ENCODE measurements at regions not wholly inside any gene's neighbourhood (a gene's known extent, or its start where the extent isn't known, plus 50 kb on each side); places are given as distances from the start of the nearest gene placed in this dataset.

DNA sequence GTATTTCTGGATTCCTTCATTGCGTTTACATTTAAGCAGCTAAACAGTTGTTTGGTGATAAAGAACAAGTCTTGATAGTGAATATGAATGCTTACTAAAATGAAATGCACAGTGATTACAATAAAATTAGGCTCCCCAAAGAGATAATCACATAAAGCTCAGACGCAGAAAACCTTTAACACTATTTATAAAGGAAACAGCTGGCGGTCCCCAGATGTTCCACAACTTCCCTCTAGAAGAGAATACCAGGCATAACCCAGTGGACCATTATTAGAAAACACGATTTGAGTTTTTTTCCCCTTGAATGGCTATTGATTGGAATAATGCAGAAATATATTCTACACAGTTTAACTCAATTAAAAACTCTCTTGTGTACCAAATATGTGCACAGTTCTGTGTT lies 573.2 kb downstream of the DIPK2A start:
- TF ChIP-seq, protein P1, sequence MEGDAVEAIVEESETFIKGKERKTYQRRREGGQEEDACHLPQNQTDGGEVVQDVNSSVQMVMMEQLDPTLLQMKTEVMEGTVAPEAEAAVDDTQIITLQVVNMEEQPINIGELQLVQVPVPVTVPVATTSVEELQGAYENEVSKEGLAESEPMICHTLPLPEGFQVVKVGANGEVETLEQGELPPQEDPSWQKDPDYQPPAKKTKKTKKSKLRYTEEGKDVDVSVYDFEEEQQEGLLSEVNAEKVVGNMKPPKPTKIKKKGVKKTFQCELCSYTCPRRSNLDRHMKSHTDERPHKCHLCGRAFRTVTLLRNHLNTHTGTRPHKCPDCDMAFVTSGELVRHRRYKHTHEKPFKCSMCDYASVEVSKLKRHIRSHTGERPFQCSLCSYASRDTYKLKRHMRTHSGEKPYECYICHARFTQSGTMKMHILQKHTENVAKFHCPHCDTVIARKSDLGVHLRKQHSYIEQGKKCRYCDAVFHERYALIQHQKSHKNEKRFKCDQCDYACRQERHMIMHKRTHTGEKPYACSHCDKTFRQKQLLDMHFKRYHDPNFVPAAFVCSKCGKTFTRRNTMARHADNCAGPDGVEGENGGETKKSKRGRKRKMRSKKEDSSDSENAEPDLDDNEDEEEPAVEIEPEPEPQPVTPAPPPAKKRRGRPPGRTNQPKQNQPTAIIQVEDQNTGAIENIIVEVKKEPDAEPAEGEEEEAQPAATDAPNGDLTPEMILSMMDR (IDR thresholded peaks at IDR 0.05; ENCODE audit: low read depth, low read length, missing input control) = no peak
- TF ChIP-seq YY1 (IDR thresholded peaks at IDR 0.05) = no peak
- TF ChIP-seq, protein P2, sequence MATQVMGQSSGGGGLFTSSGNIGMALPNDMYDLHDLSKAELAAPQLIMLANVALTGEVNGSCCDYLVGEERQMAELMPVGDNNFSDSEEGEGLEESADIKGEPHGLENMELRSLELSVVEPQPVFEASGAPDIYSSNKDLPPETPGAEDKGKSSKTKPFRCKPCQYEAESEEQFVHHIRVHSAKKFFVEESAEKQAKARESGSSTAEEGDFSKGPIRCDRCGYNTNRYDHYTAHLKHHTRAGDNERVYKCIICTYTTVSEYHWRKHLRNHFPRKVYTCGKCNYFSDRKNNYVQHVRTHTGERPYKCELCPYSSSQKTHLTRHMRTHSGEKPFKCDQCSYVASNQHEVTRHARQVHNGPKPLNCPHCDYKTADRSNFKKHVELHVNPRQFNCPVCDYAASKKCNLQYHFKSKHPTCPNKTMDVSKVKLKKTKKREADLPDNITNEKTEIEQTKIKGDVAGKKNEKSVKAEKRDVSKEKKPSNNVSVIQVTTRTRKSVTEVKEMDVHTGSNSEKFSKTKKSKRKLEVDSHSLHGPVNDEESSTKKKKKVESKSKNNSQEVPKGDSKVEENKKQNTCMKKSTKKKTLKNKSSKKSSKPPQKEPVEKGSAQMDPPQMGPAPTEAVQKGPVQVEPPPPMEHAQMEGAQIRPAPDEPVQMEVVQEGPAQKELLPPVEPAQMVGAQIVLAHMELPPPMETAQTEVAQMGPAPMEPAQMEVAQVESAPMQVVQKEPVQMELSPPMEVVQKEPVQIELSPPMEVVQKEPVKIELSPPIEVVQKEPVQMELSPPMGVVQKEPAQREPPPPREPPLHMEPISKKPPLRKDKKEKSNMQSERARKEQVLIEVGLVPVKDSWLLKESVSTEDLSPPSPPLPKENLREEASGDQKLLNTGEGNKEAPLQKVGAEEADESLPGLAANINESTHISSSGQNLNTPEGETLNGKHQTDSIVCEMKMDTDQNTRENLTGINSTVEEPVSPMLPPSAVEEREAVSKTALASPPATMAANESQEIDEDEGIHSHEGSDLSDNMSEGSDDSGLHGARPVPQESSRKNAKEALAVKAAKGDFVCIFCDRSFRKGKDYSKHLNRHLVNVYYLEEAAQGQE (IDR thresholded peaks at IDR 0.05) = no peak
- TF ChIP-seq TAF1 (conservative IDR thresholded peaks at IDR 0.05) = no peak
- TF ChIP-seq JUND (IDR thresholded peaks at IDR 0.05) = no peak
- no peak for TF ChIP-seq SP1 (IDR thresholded peaks at IDR 0.05)
